ENCODE measurements at regions not wholly inside any gene's neighbourhood (a gene's known extent, or its start where the extent isn't known, plus 50 kb on each side); places are given as distances from the start of the nearest gene placed in this dataset.

DNA sequence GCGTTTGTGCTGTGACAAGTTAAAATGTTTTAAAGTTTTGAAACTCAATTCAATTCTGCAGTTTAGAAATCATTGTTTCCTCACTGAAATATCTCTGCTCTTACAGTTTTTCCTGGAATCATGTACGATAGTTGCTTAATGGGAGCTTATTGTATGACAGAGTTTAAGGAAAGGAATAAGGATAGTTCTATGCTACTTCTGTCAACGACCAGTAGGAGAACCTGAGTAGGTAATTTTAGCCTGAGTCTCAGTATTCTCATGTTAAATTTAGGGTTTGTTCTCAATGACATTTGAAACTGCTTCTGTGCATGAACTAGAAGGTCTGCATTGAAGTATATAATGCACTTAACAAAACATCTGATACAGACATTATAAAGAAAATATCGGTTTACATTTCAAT is 361.1 kb downstream of the CPS1 start:
- TF ChIP-seq EP300 (IDR thresholded peaks at IDR 0.05; ENCODE audit: borderline replicate concordance in 1 of 2, low read depth in 2 of 2, low read length in 2 of 2) = no peak
- no peak for TF ChIP-seq CREB1 (IDR thresholded peaks at IDR 0.05)
- no peak for TF ChIP-seq CBX8 (IDR thresholded peaks at IDR 0.05; ENCODE audit: borderline replicate concordance, low read depth, low read length)
- no peak for TF ChIP-seq BACH1 (IDR thresholded peaks at IDR 0.05; ENCODE audit: low read length)
- no peak for TF ChIP-seq EGR1 (IDR thresholded peaks at IDR 0.05; ENCODE audit: borderline replicate concordance, low read depth, low read length)
- TF ChIP-seq MAFK (IDR thresholded peaks at IDR 0.05; ENCODE audit: low read depth, low read length) = no peak
- TF ChIP-seq TAF7 (optimal IDR thresholded peaks at IDR 0.05; ENCODE audit: borderline replicate concordance, low read depth, low read length) = no peak
- TF ChIP-seq SUZ12 (IDR thresholded peaks at IDR 0.05; ENCODE audit: low read length) = no peak
- TF ChIP-seq, protein P1, sequence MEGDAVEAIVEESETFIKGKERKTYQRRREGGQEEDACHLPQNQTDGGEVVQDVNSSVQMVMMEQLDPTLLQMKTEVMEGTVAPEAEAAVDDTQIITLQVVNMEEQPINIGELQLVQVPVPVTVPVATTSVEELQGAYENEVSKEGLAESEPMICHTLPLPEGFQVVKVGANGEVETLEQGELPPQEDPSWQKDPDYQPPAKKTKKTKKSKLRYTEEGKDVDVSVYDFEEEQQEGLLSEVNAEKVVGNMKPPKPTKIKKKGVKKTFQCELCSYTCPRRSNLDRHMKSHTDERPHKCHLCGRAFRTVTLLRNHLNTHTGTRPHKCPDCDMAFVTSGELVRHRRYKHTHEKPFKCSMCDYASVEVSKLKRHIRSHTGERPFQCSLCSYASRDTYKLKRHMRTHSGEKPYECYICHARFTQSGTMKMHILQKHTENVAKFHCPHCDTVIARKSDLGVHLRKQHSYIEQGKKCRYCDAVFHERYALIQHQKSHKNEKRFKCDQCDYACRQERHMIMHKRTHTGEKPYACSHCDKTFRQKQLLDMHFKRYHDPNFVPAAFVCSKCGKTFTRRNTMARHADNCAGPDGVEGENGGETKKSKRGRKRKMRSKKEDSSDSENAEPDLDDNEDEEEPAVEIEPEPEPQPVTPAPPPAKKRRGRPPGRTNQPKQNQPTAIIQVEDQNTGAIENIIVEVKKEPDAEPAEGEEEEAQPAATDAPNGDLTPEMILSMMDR (IDR thresholded peaks at IDR 0.05; ENCODE audit: control extremely low read depth in 1 of 3, insufficient read depth in 1 of 3, low read depth in 1 of 3, low read length in 3 of 3) = peak in 1 of 3 experiments; percentile 17; a peak in 1 of 4 replicates
- TF ChIP-seq POLR2A (IDR thresholded peaks at IDR 0.05; ENCODE audit: control extremely low read depth in 1 of 2, low read depth in 2 of 2, low read length in 2 of 2) = no peak
- no peak for TF ChIP-seq SP4 (IDR thresholded peaks at IDR 0.05; ENCODE audit: low read length)
- TF ChIP-seq RAD21 (IDR thresholded peaks at IDR 0.05 in 1 of 2, conservative IDR thresholded peaks at IDR 0.05 in 1 of 2; ENCODE audit: low read depth in 2 of 2, low read length in 2 of 2) = no peak
- no peak for TF ChIP-seq NRF1 (IDR thresholded peaks at IDR 0.05; ENCODE audit: low read depth, low read length)
